Cardiac fibroblast (primary cell): ENCODE measurements at regions not wholly inside any gene's neighbourhood (a gene's known extent, or its start where the extent isn't known, plus 50 kb on each side); places are given as distances from the start of the nearest gene placed in this dataset.

Experiments
- DNase-seq, 2 donors: peaks; one replicate each; pipeline versions ENCODE4 v3.0.0 to v3.0.0-alpha.2; 2010; ENCODE audit warnings: low read depth in 2 of 2
- H3K4me3 ChIP-seq, 2 donors: replicated peaks in 1 of 2; 1 replicate in 1 of 2; 2 replicates in 1 of 2; pipeline ENCODE4 v1.5.1; 2011; ENCODE audit warnings: low read depth in 2 of 2, low read length in 2 of 2, mild to moderate bottlenecking in 2 of 2, moderate library complexity in 1 of 2
- CTCF ChIP-seq: IDR thresholded peaks from one replicate; pipeline ENCODE4 v1.5.1; 2011; ENCODE audit warnings: low read depth, mild to moderate bottlenecking, low read length, inconsistent platforms

GRCh38 chr1:81388435-81388834, 412.3 kb upstream of the ADGRL2 start:
- no peak for TF ChIP-seq CTCF
- H3K4me3 ChIP-seq: no peak overlapping the region
- DNase-seq: no peak

GRCh38 chr1:81387446-81387845, 413.3 kb upstream of the ADGRL2 start:
- H3K4me3 ChIP-seq: no peak overlapping the region
- DNase-seq: no peak
- no peak for TF ChIP-seq CTCF

- no peak for TF ChIP-seq CTCF
- no peak overlapping the region for H3K4me3 ChIP-seq
- no peak for DNase-seq
Observed at GRCh38 chr1:81382561-81382960, 418.2 kb upstream of the ADGRL2 start.

- TF ChIP-seq CTCF: no peak
- DNase-seq: no peak
- no peak overlapping the region for H3K4me3 ChIP-seq
Observed at GRCh38 chr1:81381881-81382280, 418.9 kb upstream of the ADGRL2 start.

- no peak for DNase-seq
- no peak for TF ChIP-seq CTCF
- no peak overlapping the region for H3K4me3 ChIP-seq
Observed at GRCh38 chr1:81380436-81380835, 420.3 kb upstream of the ADGRL2 start.

GRCh38 chr1:81379430-81379829, 421.3 kb upstream of the ADGRL2 start:
- no peak overlapping the region for H3K4me3 ChIP-seq
- no peak for TF ChIP-seq CTCF
- no peak for DNase-seq

GRCh38 chr1:81377406-81377805, 423.3 kb upstream of the ADGRL2 start:
- no peak for TF ChIP-seq CTCF
- no peak overlapping the region for H3K4me3 ChIP-seq
- DNase-seq: no peak
